Posterior vena cava (tissue), 2 donors: ENCODE measurements at regions not wholly inside any gene's neighbourhood (a gene's known extent, or its start where the extent isn't known, plus 50 kb on each side); places are given as distances from the start of the nearest gene placed in this dataset.

ENCODE experiments used
- DNase-seq: peaks from one replicate; pipeline ENCODE4 v3.0.0-alpha.2; 2020; ENCODE audit warnings: low spot score
- intact Hi-C, 2 donors: fragments of 100-400 bp; cut with DNase I; formaldehyde crosslinking; loops; one replicate each; pipeline versions ENCODE4 v1.14.1 to v1.14.2; 2022 to 2023
- donor health status: DM: yes; HTN: yes; CAD: no.
- donor health status: DM: yes; HTN: yes; CAD: no.

- intact Hi-C loops: no loop called here
- peak; percentile 29 for DNase-seq
Observed at GRCh38 chr13:26480246-26480855, 77.1 kb upstream of the WASF3 start.

GRCh38 chr13:26482451-26483197 is 74.9 kb upstream of the WASF3 start:
- DNase-seq: peak; percentile 32
- intact Hi-C loops: no loop called here

- intact Hi-C loops: no loop called here
Observed at GRCh38 chr13:26483546-26483945, 73.9 kb upstream of the WASF3 start.

GRCh38 chr13:26484196-26484595 is 73.3 kb upstream of the WASF3 start:
- intact Hi-C loops: no loop called here
- DNase-seq: peak; percentile 51

More at GRCh38 chr13:26483546-26483945, 73.9 kb upstream of the WASF3 start:
- DNase-seq: peak; percentile 35

GRCh38 chr13:26485288-26485687 is 72.2 kb upstream of the WASF3 start:
- peak; percentile 38 for DNase-seq
- intact Hi-C loops: no loop called here

GRCh38 chr13:26485786-26486185 is 71.7 kb upstream of the WASF3 start:
- intact Hi-C loops: no loop called here
- peak; percentile 78 for DNase-seq

- intact Hi-C loops: no loop called here
- DNase-seq: peak; percentile 87
Observed at GRCh38 chr13:26486550-26486949, 70.9 kb upstream of the WASF3 start.

- intact Hi-C loops: no loop called here
- no peak for DNase-seq
Observed at GRCh38 chr13:26487781-26488180, 69.7 kb upstream of the WASF3 start.

GRCh38 chr13:26488236-26489003 is 69.1 kb upstream of the WASF3 start:
- intact Hi-C loops: no loop called here
- DNase-seq: no peak

- intact Hi-C loops: loop anchor here (10.0 kb wide), 1 partner anchor 202 kb away; no protein-coding TSS in a partner anchor
- DNase-seq: peak; percentile 43
Observed at GRCh38 chr13:26492301-26492700, 65.2 kb upstream of the WASF3 start.

- no peak for DNase-seq
- intact Hi-C loops: loop anchor here (5.0 to 10.0 kb wide), 2 partner anchors 200 to 307 kb away; no protein-coding TSS in a partner anchor
Observed at GRCh38 chr13:26494571-26495195, 62.8 kb upstream of the WASF3 start.

- intact Hi-C loops: loop anchor here (5.0 to 10.0 kb wide), 2 partner anchors 199 to 308 kb away; no protein-coding TSS in a partner anchor
Observed at GRCh38 chr13:26495750-26496149, 61.7 kb upstream of the WASF3 start.

GRCh38 chr13:26497968-26498511 is 59.4 kb upstream of the WASF3 start:
- intact Hi-C loops: loop anchor here (5.0 to 10.0 kb wide), 2 partner anchors 197 to 311 kb away; no protein-coding TSS in a partner anchor
- DNase-seq: no peak

More at GRCh38 chr13:26495750-26496149, 61.7 kb upstream of the WASF3 start:
- DNase-seq: no peak

GRCh38 chr13:26498656-26499601 is 58.6 kb upstream of the WASF3 start:
- no peak for DNase-seq
- intact Hi-C loops: loop anchor here (5.0 to 10.0 kb wide), 2 partner anchors 196 to 312 kb away; no protein-coding TSS in a partner anchor

GRCh38 chr13:26500618-26501320 is 56.7 kb upstream of the WASF3 start:
- intact Hi-C loops: no loop called here
- DNase-seq: no peak

GRCh38 chr13:26501641-26502040 is 55.8 kb upstream of the WASF3 start:
- intact Hi-C loops: no loop called here

GRCh38 chr13:26502826-26503225 is 54.7 kb upstream of the WASF3 start:
- intact Hi-C loops: no loop called here
- DNase-seq: no peak

More at GRCh38 chr13:26501641-26502040, 55.8 kb upstream of the WASF3 start:
- no peak for DNase-seq
